NB4 (cell line): ENCODE measurements at regions not wholly inside any gene's neighbourhood (a gene's known extent, or its start where the extent isn't known, plus 50 kb on each side); places are given as distances from the start of the nearest gene placed in this dataset.

Experiments used
- CTCF ChIP-seq: IDR thresholded peaks from one replicate; pipeline ENCODE4 v1.5.1; 2012; ENCODE audit warnings: low read depth, low read length
- MYC ChIP-seq: IDR thresholded peaks from 2 replicates; pipeline ENCODE4 v1.6.1; 2011; ENCODE audit warnings: low read depth, low read length
- POLR2A ChIP-seq: IDR thresholded peaks from 2 replicates; pipeline ENCODE4 v1.6.1; 2011; ENCODE audit warnings: mild to moderate bottlenecking; ENCODE audit not compliant: insufficient read length; ENCODE audit errors: extremely low read depth

DNA sequence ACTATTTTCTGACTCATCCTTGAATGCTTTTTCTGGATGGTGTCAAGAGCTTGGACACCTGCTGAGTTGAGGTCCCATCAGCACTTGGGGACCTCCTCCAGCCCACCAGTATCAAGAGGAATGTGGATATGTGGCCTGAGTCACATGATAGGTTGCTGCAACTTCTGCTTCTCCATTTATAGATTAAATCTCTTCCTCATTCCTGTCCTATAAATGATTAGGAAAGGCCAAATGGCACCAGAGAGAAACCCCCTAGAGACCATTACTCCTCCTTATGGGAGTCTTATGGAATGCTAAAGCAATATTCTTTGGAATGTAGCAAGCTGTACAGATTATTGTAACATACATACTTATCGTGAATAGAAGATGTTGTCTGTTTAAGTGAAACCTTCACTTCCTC lies 85.6 kb downstream of the NEUROD6 start:
- TF ChIP-seq CTCF (no peak), POLR2A (no peak), MYC (no peak)
